ENCODE measurements at regions not wholly inside any gene's neighbourhood (a gene's known extent, or its start where the extent isn't known, plus 50 kb on each side); places are given as distances from the start of the nearest gene placed in this dataset.

DNA sequence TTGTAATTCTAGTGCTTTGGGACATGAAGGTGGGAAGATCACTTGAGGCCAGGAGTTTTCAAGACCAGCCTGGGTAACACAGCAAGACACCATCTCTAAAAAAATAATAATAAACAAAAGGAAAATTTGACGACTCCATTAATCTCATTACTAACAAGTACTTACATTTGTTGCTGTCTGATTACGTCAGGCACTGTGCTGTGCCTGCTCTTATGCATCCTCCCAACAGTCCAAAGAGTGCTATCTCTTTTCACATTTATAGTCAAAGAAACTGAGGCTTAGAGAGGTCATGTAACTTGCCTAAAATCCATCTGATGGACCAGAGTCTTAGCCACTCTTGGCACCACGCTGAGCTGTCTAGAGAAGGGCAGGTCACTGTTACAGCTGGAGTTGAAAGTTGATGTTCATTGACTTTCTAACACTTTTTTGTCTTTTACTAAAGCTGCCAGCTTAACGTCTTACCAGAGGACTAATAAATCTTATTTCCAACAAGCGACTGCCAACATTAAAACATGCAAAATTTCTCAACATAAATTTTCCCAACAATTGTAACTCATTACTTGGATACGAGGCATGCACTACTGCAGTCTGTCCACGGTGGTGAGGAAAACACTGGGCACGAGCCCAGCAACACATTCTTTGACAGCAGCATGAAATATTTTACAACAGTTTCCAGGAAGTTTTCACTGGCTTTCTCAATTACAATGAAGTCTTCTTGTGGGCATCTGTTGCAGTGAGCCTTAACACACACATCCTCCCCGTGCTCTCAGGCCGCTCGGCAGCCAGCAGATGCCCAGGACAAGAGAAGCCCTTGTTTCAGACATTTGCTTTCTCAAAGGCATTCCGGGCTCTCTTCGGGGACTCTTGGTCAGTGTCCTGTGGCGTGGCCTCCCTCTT, 262.9 kb upstream of the PROX1 start:
- peak; percentile 4 for DNase-seq (ENCODE audit: low read depth)

DNA sequence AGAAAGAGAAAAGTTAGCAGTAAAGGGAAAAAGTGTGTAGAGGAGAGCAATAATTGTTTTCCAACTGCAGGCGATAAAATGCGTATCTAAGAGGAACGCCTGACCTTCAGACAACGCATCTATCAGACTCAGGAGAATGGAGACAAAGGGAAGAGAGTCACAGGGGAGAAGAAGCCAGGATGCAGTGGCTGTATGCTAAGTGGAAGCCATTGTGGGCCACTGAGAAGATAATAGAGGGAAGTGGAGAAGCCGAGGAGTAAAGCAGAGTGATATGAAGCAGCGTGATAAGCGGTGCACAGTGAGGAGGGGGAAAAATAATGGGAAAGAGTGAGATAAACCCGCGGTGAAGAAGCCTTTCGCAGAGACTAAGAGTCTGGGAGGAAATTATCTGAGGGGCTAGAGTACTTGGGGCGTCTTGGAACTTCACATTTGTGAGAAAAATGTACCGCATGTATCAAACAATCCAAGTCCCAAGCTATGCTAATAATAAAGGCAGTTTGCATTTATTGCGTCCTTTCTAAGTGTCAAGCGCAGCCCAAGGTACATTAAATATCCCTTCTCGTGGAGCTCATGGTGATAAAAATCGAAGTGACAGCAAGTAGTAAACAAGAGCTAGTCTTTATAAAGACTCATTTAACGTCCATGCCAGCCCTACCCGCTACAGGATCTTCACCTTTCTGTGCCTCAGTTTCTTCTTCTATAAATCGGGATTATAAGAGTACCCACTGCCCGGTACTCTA, 259.8 kb upstream of the PROX1 start:
- no peak for DNase-seq (ENCODE audit: low read depth)

DNA sequence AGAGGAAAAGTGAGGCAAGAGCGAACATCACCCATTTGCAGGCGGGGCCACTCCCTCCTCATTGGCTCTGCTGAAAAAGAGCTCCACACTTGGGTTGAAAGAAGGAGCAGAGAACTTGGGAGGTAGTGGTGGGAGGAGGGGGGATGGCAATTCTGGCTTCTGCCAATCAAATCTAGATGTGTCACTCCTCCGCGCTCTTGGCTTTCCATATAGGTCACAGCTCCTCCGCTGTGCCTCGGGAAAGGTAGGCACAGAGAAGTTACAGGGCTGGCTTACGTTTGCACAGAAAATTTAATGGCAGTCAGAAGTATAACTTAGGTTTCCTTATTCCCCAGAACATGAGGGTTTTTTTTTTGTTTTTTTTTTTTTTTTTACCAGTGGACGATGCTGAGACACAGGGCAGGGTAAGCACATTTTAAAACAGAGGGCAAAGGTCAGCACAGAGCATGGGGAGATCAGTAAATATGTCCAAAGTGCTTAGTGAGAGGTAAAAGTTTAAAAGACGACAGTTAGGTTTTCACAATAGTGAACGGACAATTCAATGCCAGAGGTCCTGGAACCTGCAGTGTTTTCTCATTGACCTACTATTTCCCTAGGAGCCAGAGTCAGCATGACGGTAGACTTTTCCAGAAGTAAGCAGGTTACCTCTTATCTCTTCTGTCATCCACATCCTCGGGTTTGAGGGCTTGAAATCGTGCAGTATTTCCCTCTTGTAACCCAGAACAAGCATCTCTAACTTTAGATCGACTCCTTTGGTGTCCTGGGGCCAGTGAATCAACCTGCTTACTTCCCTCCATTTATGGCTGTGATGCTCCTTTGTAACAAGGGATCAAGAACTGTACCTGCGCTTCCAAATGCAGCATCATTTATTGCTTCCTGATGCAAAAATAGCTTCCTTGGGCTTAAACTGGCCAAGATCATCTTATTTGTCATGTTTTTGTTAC, 258.9 kb upstream of the PROX1 start:
- no peak for DNase-seq (ENCODE audit: low read depth)

DNA sequence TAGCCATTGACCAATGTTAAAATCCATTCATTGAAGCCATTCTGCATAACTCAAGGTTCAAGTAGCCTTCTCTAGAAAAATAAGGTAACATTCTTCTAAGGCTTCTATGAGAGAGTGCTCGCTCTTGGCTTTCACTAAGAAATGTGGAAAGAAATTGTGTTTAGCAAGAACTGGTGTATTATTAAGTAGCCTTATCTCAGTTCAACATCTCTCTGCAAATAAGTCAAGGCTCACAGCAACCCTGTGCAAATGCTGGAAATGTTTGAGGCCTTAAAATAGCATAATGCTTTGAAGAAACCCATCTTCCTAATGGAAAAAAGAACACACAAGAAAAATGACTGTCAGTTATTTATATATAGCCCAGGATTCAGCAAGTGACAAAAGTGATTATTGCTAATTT, 254.1 kb upstream of the PROX1 start:
- DNase-seq (ENCODE audit: low read depth) = no peak

DNA sequence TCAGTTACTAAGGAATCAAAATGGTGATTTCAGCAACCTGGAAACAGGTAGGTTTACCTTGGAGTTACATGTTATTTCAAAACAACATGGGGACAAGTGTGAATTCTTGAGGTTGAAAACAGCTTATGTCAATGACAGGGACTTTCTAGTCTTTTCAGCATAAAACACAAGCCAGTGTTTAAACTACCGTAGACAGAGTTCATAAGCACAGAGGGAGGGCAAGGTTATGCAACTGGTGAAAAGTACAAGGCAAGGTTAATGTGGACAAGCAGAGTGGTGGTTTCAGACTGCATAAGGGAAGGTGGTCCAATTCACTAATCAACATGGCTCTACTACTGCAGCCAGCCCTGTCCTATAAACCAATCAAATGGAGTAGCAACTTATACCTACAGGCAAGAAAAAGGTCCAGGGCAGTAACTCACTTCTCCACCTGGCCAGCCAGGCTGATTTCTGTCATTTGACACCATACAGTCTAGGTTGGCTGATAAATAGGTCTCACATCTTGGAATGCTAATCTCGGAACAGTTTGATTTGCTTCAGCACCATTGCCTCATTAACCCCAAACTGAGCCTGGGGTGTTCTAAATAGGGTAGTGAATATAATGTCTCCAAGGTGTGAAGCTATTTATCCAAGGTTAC, 250.3 kb upstream of the PROX1 start:
- DNase-seq (ENCODE audit: low read depth) = no peak

DNA sequence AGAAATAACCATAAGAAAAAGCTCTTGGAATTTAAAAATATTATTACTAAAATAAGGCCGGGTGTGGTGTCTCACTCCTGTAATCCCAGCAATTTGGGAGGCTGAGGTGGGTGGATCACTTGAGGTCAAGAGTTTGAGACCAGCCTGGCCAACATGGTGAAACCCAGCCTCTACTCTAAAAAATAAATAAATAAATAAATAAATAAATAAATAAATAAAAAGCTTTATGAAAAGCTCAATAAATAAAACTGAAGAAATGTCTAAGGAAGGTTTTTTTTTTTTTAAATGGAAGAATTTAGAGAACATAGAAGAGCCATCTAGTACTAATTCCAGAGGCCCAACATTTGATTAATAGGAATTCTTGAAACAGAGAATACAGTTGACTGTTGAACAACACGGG, 249.1 kb upstream of the PROX1 start:
- no peak for DNase-seq (ENCODE audit: low read depth)

DNA sequence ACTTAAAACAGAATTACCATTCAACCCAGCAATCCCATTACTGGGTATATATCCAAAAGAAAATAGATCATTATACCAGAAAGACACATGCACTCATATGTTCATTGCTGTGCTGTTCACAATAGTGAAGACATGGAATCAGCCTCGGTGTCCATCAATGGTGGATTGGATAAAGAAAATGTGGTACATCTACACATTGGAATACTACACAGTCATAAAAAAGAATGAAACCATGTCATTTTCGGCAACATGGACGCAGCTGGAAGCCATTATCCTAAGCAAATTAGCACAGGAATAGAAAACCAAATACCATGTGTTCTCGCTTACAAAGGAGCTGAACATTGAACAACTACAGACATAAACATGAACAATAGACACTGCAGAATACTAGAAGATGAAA, 244.8 kb upstream of the PROX1 start:
- no peak for DNase-seq (ENCODE audit: low read depth)

DNA sequence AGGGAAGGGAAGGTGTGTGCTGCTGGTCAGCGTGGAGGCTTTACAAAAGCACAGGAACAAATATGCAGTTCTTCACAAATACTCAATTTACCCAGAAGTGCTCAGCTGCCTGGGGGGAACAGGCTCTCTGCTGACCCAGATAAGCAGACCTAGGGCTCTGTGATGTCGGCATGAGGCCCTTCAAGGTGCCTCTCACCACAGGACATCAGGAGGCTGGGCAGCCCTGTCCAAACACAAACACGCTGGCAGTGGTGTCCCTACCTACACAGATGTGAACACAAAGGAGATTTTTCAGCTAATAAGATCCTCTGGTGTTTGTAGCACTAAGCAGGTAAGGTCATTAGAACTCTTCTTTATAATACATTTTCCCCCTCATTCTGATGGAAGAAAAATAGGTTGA, 243.0 kb upstream of the PROX1 start:
- no peak for DNase-seq (ENCODE audit: low read depth)

DNA sequence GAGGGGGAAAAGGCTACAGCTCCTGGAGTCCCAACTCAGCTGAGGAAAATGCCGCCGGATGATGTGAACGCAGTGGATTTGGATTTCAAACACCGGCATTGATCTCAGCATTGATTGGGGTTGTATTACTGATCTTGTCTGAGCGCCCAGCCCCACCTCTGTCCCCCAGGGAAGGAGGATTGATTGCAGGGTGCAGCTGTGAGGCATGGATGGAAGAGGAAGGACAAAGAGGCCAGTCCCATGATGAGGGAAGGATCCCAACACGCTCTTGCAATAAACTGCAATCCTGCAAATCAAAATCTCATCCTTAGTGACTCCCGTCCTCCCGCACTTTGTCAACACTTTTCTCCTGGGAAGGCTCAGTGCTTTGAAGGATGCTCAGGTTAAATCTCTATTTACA, 242.3 kb upstream of the PROX1 start:
- no peak for DNase-seq (ENCODE audit: low read depth)

DNA sequence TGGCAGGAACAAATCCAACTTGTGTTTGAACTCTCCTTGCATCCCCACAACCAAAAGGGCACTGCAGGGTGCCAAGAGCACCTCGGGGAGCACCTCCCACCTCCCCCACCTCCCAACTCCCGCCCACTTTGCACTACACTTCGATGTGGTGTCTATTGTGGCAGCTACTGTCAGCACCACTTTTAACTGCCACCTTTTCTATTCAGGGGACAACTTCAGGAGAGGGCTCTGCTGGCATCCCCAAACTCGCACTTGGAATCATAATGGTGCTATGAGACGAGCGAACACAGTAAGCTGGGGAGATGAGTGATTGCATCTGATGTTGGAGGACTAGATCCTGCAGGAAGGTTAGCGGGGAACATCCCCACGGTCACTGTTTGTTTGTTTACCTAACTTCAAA, 238.2 kb upstream of the PROX1 start:
- DNase-seq (ENCODE audit: low read depth) = no peak

DNA sequence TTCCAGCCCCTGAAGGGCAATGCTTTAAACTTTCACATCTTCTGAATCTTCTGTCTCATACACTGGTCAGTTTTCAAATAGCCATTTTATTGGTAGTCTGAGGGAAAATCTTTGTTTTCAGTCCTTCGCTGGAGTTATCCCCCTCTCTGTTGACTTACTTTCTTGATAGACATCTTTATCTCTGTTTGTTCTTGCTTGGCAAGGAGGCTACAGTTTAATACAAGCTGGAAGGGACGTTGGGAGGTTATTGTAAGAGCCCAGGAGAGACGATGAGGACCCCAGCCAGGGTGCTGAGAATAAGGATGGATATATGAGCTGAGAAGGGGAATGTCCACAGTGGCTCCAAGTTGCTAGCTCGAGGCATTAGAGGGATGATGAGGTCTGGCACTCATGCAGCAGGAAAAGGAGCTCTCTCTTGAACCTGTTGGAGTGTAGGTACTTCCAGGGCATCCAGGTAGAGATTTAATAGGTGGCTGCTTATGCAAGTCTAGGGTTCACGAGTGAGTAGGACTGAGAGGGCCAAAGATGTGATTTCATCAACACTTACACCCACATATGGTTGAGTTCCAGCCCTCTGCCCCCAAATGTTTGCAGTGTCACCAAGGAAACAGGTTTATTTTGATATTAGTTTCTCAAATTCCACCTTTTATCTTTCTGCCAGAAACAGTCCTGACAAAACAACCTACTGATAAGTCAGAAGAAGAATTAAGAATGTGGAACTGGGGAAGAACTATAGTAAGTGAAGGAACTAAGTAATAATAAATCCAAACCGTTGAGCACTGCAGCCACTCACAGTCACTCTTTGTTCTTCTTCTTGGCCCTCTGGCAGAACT, 237.3 kb upstream of the PROX1 start:
- DNase-seq (ENCODE audit: low read depth) = no peak

DNA sequence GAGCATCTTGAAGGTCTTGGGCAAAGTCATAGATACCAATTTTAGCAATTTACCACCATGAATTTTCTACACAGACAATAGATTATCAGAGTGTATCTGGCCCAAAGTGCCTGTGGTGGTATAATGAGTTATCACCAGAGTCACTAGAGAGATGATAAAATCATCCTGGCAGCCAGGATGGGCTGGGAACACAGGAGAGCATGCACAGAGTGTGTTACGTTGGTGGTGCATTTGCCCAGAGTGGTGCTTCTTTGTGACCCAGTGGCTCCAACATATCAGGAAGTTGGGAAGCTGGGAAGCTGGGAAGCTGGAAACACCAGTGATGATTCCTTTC, 236.7 kb upstream of the PROX1 start:
- no peak for DNase-seq (ENCODE audit: low read depth)

DNA sequence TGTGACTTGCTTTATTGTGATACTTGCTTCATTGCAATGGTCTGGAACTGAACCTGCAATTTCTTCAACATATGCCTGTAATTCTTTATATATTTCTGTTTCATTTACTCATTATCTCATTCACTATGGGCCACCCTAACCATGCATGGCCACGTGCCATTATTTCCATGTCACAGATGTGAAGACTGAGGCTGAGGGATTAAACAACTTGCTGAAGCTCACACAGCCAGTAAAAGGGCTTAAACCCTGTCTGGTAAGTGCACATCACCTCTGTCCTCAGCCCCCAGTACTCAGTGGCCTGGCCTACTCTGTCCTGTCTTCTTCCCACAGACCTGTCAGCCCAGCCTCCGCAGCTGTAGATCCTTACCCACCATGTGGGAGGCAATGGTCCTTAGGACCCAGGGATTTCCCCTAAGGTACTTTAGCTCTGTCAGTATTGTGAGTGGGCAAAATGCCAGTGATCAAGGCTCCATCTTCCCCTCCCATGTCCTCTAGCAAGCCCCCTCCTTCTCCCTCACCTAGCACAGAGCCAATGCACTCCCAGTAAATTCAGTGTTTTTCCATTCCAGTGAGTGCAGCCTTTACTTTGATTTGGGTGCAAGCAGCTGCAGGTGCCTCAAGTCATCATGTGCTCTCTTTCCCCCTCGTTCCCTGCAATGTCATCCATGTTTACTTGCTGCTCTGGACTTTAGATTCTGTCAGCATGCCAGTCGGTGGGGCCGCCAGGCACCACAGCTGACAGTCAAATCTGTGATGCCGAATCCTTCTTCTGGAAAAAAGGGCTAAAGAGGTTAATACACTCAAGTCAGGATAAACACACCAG, 228.2 kb upstream of the PROX1 start:
- no peak for DNase-seq (ENCODE audit: low read depth)

DNA sequence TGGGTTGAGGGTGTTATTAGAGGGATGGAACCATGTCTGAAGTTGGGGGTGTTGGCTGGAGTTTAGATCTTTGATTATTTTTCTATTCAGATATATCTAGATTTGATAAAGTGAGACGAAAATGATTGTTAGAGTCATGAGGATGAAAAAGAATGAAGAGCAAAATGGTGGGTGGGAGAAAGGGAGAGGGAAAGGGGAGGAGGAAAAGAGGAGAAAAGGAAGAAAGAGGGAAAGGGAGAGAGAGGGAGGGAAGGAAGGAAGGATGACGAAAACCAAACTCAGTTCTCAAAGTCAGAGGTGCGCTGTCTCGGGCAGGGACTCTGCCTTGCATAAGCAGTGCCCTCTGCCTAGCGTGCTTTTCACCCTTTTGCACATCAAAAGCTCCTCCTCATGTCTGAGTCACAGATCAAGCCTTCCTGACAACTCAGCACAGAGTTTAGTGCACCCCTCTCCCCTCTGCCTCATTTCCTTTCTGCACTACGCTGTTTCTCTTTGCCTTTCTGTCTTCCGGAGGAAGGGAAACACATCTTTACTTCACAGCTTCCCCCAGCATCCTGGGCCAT, 225.8 kb upstream of the PROX1 start:
- no peak for DNase-seq (ENCODE audit: low read depth)

DNA sequence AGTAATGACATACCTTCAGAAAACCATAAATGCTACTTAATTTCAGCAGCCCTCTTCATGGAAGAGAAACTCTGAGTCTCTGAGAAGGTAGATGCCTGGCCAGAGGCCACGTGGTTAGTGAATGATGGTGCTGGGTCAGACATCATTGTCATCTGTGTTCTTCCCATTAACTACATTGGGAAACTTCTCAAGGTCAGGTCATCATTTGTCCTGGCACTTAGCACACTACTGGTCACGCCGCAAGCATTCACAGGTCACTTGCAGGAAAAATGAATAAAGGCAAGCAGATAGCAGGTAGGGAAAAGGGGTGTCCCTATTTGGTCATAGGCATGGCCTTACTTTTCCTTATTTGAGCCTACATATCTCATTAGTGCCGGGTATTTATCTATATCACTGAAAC, 220.1 kb upstream of the PROX1 start:
- DNase-seq (ENCODE audit: low read depth) = no peak

DNA sequence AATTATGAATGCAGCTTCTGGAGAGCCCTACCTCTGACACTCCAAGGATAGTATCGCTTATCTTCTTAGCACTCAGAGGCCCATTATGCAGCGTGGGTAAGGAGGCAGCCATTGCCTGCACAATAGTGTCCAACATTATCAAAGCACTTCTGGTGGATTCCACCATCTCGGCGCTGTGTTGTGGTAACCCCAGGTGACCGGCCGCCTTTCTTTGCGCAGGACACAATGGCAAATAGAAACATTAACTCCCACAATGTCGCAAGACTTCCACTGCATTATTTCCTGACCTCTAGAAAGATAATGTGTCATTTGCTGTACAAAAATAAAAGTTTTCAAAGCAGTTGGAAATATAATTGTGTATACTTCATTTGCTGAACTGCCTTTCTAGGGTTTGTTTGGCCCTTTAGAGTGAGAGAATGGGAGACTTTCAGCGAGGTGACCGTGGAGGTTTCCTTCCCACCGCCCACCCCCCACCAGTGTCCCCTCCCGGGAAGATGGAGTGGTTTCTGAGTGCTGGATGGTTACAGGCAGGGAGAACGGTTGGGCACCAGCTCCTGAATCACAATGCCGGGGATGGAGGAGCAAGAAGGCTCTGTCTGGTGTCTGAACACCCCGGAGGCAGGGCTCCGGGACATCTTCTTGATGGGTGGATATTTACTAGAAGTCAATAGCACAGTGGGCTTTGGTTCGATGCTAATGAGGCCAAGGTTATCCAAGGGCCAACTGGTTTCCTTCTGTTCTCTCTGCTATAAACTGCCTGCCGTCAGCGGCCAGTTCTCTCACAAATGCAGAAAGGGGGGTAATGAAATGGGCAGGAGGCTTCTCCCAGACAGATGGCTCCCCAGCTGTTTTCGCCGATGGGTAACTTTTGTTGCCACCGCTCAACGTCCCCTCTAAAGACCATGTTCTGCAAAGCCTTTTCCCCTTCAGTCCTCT, 215.4 kb upstream of the PROX1 start:
- no peak for DNase-seq (ENCODE audit: low read depth)

DNA sequence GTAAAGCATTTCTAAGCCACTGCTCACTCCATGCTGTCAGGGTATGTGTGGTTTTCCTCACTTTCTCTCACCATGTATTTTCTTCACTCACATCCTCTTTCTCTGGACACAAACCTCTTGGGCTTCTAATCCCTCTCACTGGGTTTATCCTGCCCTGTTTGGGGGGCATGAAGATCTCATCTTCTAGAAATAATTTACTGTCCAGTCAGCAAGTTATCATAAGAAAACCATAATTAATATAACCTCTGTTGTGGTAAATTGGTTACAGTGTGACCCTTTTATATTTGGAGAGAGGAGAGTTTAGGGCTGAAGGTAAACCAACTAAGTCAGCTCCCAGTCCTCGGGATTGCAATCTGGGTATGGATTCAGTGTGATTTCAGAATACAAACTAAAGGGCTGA, 213.8 kb upstream of the PROX1 start:
- no peak for DNase-seq (ENCODE audit: low read depth)

DNA sequence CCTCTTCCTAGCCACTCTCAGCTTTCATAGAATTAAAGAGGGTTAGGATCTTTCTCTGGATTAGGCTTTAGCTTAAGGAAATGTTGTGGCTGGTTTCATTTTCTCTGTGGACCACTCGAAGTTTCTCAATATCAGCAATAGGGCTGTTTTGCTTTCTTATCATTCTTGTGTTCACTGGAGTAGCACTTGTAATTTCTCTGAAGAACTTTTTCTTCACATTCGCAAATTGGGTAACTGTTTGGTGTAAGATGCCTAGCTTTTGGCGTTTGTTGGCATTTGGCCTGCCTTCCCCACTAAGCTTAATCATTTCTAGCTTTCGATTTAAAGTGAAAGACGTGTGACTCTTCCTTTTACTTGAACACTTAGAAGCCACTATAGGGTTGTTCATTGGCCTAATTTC, 210.8 kb upstream of the PROX1 start:
- DNase-seq (ENCODE audit: low read depth) = no peak

DNA sequence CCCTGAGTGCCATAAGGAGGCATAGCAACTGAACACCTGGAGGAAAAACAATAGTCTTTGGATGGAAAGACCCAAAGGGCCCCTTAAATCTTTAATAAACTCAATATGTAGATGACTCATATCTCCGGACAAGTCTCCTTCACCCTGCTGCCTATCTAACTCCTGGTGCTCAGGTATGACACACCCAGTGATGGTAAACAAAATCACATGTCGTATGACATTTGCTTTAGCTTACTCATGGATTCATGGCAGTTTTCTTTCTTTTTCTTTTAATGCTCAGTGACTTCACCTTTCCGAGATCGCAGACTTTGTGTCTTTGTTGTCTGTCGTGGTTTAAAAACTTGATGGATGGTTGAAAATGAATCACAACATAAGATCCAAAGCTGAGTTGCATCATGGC, 208.5 kb upstream of the PROX1 start:
- no peak for DNase-seq (ENCODE audit: low read depth)
